Lower leg skin (tissue), 3 donors: ENCODE measurements at regions not wholly inside any gene's neighbourhood (a gene's known extent, or its start where the extent isn't known, plus 50 kb on each side); places are given as distances from the start of the nearest gene placed in this dataset.

Experiments
- POLR2A ChIP-seq, 2 donors: fragments of 450-650 bp; IDR thresholded peaks; one replicate each; pipeline ENCODE4 v1.6.1; 2016 to 2017; ENCODE audit warnings: antibody characterized with exemption in 2 of 2, mild to moderate bottlenecking in 1 of 2, moderate library complexity in 1 of 2
- TF ChIP-seq, protein P1 (sequence below), 3 donors: fragments of 450-650 bp; IDR thresholded peaks; one replicate each; pipeline ENCODE4 v1.5.1; 2016; ENCODE audit warnings: antibody characterized with exemption in 3 of 3, mild to moderate bottlenecking in 3 of 3, moderate library complexity in 2 of 3

- TF ChIP-seq POLR2A (IDR thresholded peaks at IDR 0.05) = no peak
- TF ChIP-seq, protein P1, sequence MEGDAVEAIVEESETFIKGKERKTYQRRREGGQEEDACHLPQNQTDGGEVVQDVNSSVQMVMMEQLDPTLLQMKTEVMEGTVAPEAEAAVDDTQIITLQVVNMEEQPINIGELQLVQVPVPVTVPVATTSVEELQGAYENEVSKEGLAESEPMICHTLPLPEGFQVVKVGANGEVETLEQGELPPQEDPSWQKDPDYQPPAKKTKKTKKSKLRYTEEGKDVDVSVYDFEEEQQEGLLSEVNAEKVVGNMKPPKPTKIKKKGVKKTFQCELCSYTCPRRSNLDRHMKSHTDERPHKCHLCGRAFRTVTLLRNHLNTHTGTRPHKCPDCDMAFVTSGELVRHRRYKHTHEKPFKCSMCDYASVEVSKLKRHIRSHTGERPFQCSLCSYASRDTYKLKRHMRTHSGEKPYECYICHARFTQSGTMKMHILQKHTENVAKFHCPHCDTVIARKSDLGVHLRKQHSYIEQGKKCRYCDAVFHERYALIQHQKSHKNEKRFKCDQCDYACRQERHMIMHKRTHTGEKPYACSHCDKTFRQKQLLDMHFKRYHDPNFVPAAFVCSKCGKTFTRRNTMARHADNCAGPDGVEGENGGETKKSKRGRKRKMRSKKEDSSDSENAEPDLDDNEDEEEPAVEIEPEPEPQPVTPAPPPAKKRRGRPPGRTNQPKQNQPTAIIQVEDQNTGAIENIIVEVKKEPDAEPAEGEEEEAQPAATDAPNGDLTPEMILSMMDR (IDR thresholded peaks at IDR 0.05) = peak in 1 of 3 donors; percentile 82
Measured at GRCh38 chr15:91706322-91707032, 147.0 kb upstream of the SLCO3A1 start.
